IPS DF 19.7 (cell line): ENCODE measurements at regions not wholly inside any gene's neighbourhood (a gene's known extent, or its start where the extent isn't known, plus 50 kb on each side); places are given as distances from the start of the nearest gene placed in this dataset.

Experiments used
- DNase-seq: peaks from one replicate; pipeline ENCODE4 v3.0.0-alpha.2; 2013; ENCODE audit warnings: low read depth, low spot score

DNA sequence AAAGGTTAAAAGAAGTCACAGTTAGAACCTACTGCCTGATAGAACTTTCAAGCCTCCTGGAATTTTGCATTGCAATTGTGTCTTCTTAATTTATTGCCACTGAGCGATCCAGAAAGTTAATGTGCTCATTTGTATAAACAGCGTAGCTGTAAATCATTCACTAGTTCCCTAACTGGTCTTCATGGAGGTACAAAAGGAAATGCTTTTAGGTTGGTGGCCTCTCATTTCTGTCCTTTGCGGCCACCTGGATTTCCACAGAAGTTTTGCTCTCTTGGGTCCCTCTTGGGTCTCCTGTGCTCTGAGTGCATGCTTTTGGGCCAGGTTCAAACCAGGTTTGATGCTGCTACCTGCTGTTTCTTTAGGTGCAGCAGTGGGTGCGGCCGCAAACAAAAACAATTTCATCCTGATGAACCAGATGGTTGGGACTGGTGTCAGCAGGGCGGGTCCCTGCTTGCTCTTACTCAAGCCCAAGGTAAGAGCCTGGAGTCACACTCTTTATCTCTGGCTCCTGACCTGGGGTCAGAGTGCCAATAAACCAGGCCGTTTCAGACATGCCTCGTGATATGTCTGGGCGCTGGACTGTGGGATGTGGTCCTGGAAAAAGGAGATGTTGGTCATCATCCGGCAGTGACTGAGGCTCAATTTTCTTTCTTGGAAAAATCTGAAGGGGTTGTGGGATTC is 270.1 kb downstream of the PTTG2 start:
- DNase-seq, result no peak

DNA sequence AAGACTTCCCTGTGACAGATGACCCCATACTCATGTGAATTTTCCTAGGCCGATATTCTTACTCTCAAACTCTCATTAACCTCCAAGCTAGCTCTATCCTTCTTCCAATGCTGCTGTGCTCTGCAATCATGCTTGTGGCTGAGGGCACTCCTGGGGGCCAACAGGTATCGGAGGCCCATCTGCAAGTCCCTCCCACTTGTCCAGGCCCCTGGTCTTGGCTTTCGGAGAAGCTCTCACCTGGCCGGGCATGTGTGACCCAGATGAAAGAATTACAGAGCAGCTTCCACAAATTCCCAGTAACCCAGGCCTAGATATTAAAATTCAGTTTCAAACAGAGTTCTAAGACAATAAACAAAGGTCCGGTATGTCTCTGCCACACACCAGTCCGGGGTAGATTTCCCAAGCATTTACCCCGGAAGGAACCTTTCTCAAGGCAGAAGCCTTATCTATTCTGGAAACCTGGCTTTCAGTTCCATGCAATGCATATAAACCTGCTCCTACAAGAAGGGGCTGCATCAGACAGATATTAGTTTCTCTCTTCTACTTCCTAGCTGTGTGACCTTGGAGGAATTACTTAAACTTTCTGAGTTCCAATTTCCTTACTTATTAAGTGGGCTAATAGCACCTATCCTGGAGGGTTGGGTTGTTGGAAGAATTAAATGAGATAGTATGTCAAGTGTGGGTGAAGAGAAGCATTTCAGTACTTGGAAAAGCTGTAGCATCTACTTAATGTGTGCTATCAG is 270.8 kb downstream of the PTTG2 start:
- no peak for DNase-seq

DNA sequence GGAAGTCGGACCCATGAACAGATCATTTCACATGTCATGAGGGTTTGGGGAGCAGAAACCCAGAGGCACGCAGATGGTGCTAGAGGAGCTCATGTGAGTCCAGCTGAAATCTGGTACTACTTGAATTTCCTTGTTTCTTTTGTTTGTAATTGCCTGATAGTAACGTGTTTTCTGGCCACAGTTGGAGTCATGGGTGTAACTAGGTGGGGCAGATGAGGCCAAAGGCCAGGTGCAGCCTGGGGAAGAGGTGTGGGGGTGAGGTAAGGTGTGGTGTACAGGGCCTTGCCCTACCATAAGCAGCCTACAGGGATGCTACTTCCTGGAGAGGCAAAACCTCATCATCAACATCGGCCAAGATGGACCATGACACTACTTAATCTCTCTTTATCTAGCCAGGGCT is 271.4 kb downstream of the PTTG2 start:
- no peak for DNase-seq

DNA sequence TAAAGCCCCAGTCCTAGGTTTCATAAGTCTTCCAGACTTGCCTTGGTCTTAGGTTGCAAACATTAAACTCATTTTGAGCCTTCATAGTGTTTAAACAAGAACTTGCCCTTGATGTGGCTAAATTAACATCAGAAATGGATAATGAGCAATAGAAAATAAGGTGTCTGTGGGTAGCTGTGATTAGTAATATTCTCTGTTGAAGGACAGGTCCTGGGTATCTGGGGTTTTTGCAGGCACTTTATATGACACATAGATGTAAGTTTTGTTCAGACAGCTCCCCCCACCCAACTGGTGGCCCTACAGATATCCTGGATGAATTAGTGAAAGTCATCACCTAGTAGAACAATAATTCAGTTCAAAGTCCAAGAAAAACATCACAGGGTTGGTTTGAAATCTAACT is 272.5 kb downstream of the PTTG2 start:
- DNase-seq, result no peak

DNA sequence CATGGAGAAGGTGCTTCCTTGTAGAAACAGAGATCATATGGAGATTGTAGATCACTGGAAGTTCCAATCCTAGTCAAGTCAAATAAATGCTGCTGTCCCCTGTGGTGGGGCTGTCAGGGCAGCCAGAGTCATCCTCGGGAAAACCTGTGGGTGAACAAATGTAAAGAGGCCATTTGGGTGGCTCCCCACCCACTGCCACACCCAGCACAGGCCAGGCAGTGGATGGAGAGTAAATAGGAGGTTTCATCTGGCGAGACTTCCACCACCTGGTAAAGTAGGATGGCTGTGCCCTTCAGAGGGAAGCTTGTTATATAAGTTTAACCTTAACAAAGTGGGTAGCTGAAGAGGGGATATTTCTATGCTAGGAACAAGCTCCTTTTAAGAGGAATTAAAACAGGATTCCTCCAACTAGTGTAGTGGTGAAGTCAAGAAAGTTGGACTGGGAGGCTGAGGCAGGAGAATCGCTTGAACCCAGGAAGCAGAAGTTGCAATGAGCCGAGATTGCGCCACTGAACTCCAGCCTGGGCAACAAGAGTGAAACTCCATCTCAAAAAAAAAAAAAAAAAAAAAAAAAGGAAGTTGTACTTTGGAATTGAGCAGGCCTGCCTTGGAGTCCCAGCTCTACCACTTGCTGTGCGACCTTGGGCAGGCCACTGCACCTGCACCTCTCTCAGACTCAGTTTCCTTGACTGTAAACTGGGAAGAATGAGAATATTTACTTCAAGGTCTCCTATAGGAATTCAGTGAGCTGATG is 273.7 kb downstream of the PTTG2 start:
- DNase-seq, result no peak

DNA sequence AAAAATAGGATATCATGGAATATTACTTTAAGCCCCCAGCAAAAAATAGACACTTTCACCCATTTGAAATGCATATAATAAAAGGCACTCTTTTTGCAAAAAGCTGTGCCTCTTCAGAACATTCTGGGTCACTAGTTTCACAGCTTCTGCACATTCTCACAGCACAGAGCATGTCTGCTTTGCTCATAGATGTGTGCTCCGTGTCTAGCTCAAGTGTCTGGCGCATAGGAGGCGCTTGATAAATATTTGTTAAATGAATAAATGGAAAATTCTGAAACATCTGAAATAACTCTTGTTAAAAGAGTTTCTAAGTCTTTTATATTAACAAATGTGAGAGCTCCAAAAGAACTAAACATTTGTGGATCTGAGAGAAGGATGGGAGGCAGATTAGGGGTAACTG is 275.2 kb downstream of the PTTG2 start:
- no peak for DNase-seq

DNA sequence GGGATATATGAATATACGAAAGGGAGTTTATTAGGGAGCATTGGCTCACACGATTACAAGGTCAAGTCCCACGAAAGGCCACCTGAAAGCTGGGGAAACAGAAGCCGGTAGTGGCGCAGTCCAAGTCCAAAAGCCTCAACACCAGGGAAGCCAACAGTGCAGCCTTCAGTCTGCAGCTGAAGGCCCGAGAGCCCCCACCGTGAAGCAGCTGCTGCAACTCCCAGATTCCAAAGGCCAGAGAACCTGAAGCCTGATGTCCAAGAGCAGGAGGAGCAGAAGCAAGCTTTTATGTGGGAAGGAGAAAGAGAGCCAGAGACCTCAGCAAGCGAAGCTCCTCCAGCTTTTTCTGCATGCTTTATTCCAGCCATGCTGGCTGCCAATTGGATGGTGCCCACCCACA is 275.8 kb downstream of the PTTG2 start:
- no peak for DNase-seq

DNA sequence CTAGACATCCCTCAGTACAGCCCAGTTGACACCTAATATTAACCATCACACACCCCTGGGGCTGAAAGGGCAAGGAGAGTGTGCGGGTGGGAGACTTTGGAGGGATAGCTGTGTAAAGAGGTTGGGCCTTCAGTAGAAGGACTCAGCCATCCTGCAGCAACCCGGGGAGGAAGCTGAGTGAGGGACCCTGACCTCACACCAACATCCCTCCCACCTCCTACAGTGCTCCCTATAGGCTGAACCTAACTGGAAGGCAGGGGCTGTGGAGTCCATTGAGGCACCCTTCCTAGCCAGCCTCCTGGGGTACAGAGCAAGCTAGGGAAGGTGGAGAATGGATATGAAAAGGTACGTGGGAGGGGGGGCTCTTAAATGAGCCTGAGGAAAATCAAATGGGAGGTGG is 276.3 kb downstream of the PTTG2 start:
- no peak for DNase-seq

DNA sequence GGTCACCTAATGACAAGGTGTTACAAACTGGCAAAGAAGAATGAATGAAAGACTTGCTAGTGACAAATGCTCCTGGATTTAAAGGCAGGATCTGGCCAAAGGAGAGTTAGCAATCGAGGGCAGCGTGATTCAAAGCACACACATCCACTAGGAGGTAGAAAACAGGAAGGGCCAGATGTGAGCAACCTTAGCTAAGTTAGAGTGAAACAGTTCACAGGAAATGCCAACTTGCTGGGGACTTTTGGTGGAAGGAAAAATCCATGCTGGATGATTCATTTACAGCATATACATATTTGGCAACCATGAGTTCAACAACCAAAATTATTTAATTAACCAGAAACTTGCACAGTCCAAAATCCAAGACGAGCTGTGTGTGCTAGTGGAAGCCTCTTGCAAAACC is 276.9 kb downstream of the PTTG2 start:
- no peak for DNase-seq

DNA sequence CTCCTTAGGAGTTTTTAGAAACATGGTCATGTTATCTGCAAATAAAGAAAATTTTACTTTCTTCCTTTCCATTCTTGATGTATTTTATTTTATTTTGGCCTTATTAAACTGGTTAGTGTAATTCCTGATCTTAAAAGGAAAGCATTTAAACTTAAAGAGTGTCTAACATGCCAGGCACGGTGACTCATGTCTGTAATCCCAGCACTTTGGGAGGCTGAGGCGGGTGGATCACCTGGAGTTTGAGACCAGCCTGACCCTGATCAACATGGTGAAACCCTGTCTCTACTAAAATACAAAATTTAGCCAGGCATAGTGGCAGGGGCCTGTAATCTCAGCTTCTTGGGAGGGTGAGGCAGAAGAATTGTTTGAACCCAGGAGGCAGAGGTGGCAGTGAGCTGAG is 281.3 kb downstream of the PTTG2 start:
- no peak for DNase-seq

DNA sequence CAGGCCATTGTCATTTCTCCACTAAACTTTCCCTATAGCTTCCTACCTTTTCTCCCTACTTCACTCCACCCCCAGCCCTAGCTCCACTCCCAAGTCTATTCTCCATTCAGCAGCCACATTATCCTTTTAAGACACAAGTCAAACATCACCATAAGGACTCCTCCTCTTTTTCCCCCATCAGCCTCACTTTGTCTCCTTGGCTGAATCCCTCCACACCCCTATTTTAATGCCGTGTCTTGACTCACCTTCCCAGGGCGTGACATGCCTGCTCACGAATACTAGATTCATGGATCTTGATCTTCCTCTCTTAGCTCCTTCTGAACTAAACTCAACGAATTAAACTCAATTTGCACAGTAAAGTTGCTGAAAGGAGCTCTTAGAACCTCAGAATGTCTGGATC is 281.9 kb downstream of the PTTG2 start:
- no peak for DNase-seq

DNA sequence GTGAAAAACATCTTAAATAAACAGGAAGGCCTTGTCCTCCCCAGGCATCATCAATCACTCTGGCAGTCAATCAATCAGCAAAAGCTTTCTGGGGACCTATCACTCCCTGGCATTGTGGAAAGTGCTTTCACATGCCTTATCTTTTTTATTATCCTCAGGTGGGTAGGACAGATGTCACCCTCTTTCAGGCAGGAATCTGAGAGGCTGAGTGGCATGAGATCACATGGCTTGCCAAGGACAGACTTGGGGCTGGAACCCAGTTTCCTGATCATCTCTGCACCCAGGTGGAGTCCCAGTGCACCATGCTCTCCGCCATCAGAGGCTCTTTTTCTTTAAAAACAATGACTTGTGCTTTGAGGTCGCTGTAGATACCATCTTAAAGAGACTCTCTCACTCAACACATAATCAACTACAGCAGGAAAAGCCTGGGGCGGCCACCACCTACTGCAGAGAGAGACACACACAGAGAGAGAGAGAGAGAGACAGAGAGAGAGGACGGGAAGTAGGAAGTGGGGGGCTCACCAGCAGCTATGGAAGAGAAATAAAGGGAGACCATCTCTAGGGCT is 282.7 kb downstream of the PTTG2 start:
- no peak for DNase-seq

DNA sequence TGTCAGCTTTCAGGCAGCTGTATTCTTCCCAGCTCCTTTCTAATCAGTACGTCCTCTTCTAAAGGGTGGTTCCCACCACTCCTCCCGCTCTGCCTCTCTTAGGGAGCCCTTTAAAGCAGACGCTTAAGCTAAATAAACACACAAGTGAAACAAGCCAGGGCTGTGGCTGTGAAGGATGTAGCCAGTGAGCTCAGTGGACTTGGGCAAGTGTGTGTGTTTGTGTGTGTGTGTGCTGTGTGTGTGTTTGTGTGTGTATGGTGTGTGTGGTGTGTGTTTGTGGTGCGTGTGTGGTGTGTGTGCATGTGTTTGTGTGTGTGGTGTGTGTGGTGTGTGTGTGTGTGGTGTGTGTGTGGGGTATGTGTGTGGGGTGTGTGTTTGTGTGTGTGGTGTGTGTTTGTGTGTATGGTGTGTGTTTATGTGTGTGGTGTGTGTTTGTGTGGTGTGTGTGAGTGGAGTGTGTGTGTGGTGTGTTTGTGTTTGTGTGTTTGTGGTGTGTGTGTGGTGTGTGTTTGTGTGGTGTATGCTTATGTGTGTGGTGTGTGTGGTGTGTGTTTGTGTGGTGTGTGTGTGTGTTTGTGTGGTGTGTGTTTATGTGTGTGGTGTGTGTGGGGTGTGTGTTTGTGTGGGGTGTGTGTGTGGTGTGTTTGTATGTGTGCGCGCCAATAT is 283.3 kb downstream of the PTTG2 start:
- no peak for DNase-seq

DNA sequence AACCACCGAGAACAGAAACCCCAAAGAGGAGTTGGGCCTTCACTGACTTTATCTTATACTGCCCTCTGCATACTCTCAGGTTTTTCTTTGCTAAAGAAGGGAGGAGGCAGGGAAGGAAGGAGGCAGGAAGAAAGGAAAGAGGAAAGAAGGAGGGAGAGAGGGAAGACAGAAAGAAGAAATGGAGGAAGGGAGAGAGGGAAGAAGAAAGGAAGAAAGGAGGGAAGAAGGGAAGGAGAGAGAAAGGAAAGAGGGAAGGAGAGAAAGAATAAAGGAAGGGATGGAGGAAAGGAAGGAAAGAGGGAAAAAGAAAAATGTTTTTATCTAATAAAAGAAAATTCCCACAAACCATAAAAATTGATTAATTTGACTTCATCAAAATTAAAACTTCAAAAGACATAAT is 294.6 kb downstream of the PTTG2 start:
- no peak for DNase-seq

DNA sequence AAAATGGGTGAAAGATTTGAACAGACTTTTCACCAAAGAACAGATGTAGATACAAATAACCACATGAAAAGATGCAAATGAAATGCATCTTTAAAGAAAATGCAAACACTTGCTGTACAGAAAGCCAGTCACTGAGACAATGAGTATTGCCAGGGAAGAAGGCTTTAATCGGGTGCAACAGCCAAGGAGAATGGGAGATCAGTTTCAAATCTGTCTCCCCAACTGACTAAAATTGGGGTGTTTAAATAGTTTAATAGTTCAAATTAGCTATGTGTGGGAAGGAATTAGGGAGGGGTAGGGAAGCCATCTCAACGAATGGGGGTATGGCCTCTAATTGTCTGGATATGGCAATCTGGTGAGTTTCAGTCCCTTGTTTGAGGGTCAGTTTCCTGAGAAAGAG is 295.4 kb downstream of the PTTG2 start:
- DNase-seq, result no peak

DNA sequence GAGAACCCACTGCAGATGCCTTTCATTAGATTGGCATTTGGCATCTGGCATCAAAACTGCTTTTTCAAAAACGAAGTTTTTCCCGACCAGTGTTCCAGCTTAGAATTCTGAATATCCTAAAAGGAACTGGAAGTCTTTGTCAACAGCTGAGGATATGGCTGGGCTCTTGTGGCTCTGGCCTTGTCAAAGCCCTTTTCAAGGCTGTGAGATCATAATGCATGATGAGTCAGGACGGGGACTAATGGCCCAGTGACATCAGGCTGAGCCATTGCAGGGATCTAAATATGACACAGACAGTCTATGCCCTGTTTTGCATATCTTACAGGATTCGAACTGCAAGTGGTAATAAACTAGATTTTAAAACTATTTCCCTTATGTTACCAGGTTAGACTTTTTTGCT is 306.4 kb downstream of the PTTG2 start:
- DNase-seq, result no peak

DNA sequence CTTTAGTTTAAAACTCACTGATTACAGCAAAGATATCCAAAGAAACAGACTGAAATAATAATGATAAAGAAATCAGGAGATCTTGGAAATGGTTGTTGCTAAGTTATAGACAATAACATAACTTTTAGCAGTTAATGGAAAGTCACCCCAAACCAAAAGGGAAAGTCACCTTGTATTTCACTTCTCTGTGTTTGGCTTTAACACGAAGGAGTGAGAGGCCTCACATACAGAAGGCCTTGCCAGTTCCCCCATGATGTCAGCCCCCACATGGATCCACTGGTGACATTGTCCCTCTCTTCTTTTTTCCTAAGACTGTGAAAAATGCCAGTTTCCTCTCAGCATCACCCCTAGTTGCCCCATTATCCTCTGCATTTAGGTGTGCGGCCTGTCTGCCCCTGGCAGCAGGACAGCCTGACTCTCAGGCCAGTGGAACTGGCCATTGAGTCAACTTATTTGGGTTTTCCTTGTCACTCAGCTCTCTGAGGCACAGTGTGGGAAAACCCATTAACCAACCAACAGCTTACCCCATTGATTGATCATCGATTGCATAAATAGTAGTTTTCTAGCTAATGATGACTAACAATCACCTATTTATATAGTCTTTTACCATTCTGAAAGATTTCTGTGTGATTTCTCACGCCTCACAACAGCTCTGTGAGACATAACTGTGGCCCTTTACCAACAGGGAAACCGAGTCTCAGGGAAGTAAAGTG is 308.1 kb downstream of the PTTG2 start:
- DNase-seq, result no peak

DNA sequence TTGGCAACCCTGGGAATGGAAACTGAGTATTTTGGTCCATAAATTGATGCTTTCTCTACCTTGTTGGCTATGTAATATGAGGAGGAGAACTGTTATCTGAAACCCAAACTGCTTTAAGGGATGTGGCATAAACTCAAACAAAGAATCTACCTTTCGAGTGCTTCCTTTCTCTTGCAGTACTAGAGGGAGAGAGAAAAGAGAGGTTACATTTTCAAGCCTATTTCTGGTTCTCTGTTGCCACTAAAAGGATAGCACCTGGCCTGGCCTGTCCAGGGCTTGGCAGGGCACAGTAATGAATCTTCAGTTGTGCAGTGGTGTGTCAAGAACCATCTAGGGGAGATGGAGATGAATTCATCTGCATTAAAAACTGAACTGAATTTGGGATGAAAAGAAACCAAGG is 308.6 kb downstream of the PTTG2 start:
- DNase-seq, result no peak

DNA sequence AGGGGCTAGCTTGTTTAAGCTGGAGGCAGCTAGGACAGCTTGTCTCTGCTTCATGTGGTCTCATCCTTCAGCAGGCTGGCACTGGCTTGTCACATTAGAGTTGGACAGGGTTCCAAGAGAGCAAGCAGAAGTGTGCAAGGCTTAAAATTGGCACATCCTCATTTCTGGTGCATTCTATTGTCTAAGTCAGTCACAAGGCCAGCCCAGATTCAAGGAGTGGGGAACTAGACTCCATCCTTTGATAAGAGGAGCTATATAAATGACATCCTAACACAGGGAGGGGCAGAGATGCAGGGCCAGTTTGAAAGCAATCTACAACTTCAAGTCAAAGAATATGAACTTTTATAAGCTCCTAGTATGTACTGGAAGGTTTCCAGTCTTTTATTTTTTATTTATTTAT is 313.2 kb downstream of the PTTG2 start:
- no peak for DNase-seq

DNA sequence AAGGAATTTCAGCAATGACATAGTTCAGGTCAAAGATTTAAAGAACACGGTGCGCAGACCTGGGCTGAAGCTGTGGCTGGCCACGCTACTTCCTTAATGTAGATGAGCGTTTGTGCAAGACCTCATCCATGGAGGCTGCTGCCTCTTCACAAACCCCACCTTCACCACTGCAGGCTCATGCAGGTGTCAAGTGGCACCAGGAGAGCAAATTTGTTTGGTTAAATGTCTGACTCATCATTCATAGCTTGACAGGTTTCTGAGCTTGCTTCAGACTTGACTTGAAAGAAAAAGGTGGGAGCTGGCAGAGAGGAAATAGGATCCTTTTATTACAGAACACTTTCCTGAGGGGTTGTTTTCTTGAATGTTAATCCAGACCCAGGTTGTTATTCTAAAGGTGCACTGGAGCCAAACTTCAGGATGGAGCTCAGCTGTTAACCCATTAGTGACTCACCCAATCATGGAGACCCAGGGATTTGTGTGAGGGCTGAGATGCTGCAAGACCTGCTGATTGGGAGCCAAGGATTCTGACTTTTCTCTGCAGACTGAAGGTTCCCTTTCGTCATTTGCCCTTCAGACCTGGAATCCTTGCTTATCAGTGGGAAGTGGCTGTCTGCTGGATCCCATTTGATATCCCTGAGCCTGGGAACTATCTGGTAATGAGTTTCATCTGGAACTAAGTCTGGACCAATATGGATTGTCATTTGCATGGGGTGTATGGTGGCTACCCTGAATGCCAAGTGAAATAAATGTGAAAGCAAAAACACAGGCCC is 315.3 kb downstream of the PTTG2 start:
- DNase-seq, result no peak

DNA sequence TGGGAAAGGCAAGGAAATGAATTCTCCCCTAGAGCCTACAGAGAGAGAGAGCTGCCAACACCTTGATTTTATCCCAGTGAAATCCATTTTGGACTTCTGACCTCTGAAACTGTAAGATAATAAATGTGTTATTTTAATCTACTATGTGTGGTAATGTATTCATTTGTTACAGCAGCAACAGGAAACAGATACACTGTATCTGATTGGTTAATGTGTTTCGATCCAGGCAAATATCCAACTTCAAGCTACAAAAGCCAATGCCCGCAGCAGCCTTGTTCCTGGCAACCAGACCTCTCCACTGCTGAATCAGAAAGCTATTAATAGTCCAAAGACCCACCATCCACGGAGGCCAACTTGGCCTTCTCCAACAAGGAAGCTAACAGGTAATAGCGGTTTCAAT is 318.1 kb downstream of the PTTG2 start:
- no peak for DNase-seq
